ENCODE measurements at regions not wholly inside any gene's neighbourhood (a gene's known extent, or its start where the extent isn't known, plus 50 kb on each side); places are given as distances from the start of the nearest gene placed in this dataset.
A peak's percentile ranks its signal among the peaks of the same experiment; 100 is the strongest.

DNA sequence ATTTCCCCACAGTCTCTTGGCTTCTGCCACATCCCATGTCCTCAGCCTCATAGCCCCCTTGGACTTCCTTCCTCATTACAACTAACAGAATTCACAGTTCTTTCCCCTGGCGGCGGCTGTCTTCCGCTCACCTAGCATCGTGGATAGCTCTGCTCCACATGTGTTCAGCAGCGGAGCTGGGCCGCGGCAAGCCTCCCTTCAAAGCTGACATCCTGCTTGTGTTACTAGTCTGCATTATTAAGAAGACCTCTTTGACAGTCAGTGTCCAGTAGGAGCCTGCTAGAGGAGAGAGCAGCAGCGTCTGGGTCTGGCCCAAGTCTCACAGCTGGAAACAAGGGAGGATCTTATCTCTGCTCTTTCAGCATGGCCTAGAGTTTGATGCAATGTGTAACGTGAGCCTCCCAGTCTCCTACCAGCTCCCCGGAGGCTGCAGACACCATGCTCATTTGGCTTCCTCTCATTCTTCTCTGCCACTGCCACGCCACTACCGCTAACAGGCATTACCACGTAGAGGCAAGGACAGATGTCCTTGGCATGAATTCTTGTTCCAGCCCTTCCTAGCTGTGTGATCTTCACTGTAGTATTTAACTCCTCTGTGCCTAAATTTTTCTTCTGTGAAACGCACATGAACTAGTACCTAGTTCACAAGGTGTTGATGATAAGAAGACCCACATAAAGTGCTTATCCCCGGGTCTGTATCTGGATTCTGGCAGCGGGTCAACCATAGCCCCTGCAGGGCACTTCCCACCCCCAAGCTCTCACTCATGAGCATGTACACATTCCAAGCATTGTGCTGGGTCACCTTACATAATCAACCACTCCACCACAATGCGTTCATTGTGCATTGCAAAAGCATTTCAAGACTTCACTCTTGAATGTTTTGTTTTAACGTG lies 107.1 kb upstream of the BACH2 start:
- no peak for DNase-seq (ENCODE audit: low spot score)

- DNase-seq (ENCODE audit: low spot score), result no peak
These were observed 106.2 kb upstream of the BACH2 start for GRCh38 chr6:90402831-90403192.

GRCh38 chr6:90401933-90402830 lies 105.5 kb upstream of the BACH2 start:
- no peak for DNase-seq (ENCODE audit: low spot score)

- DNase-seq (ENCODE audit: low spot score), result no peak
These were observed 103.3 kb upstream of the BACH2 start for GRCh38 chr6:90399970-90400369.

GRCh38 chr6:90397929-90398674 lies 101.5 kb upstream of the BACH2 start:
- no peak for DNase-seq (ENCODE audit: low spot score)

- DNase-seq (ENCODE audit: low spot score), result no peak
These were observed 100.4 kb upstream of the BACH2 start for GRCh38 chr6:90397047-90397446.

DNA sequence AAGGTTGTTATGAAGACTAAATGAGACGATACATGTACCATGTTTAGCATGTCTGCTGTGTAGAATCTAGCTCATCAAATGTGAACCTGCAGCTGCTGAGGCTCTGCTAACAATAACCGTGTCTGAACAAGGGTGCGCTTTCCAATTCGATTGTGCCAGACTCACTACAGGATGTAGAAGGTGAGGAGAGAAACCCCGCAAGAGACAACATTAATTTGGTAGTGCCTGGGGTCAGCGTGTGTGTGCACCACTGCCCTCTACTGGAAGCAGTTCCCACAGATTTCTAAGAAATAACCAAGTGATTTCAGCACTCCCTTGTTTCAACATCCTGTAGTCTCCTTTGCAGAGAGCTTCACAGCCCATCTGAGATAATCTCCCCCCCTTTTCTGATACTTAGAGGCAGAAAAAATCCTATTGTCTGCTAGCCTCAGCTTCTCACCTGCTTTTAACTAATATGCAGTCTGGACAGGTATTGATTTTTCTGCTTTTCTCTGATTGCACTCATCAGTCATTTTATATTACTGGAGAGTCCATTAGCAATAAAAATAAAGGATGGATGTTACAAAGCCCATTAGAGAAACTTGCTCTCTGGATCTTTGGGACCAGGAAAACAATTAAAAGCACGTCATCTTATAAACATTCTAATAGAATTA lies 96.7 kb upstream of the BACH2 start:
- DNase-seq (ENCODE audit: low spot score), result peak; percentile 40

GRCh38 chr6:90390379-90390778 lies 93.7 kb upstream of the BACH2 start:
- no peak for DNase-seq (ENCODE audit: low spot score)

GRCh38 chr6:90388395-90388794 lies 91.8 kb upstream of the BACH2 start:
- DNase-seq (ENCODE audit: low spot score), result no peak

DNA sequence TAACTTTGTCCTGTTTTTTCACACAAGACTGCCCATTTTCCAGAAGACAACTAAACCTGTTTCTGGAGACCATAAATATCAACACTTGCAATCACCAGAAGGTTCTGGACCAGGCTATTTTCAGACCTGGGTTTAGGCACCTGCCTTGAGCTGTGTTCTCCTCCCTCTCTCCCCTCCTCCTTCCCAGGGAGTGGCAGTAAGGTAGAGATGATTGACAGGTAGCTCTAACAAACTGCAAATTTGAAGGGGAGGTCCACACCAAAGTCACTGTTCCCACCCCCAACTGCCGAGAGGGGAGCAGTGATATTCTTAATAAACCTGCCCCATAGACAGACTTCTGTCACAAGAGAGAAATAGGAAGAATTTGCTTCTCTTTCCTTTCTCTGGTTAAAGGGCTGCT lies 91.2 kb upstream of the BACH2 start:
- no peak for DNase-seq (ENCODE audit: low spot score)

DNA sequence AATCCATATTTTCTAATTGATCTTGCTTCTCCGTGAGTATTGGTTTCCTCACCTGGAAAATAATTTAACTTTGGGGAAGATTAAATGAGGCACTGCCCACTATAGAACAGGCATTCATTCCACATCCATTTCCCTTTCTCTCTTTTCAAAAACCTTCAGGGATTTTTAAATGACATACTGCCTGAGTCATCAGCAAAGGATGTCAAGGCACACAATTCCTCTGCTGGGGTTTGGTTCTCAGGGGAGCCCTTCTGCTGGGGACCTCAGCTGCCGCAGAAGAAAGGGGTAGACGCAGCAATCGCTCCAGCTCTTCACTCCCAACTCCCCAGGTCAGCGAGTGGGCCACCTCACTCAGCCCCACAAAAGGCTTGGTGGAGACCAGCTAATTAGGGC lies 90.7 kb upstream of the BACH2 start:
- DNase-seq (ENCODE audit: low spot score), result no peak

- no peak for DNase-seq (ENCODE audit: low spot score)
These were observed 90.0 kb upstream of the BACH2 start for GRCh38 chr6:90386399-90387382.

DNA sequence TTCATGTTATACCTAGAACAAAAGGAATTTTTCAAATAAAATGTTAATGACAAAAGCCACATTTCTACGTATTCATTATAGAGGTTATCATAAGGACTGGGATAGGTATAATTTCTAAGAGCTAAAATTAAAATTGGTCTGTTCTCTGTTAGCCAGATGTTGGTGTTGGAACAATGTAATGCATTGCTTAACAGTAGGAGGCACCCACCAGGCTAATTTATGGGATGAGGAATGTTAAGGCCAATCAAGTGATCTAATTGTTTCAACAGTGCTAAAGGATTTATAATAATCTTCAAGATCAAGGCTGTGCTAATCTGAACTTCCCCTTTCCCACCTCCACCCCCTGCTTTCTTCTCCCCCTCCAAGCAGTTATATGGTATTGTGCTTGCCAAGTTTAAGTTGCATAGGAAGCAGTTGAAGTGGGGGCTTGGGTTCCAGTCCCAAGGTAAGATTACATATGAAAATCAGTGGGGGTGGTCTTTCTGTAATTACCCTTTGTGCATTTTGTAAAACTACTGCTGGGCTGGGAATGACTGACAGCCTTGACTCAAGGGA lies 89.2 kb upstream of the BACH2 start:
- DNase-seq (ENCODE audit: low spot score), result no peak

- no peak for DNase-seq (ENCODE audit: low spot score)
These were observed 88.1 kb upstream of the BACH2 start for GRCh38 chr6:90384720-90385119.

DNA sequence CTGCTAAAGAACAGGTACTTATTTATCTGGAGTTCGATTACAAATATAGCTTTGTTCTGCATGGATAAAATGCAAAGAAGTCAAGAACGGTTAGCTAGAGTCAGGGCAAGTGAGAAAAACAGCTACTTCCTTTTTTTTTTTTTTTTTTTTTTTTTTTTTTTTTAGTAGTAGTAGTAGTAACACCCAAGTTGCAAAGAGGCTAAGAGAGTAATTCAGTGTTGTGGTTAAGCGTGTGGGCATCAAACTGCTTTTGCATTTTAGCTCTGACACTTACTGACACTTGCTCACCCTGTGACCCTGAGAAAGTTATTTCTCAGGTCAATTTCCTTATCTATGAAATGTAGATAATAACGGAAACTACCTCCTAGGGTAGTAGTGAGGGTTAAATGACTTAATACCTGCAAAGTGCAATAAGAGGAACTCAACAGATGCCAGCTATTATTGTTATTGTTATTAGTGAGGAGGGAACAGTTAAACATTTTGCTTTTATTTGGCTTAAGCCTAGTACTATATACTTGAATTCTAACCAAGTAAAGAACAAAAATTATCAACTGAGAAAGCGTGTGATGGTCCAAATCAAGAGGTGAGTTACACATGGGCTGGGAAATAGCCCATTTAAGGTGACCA lies 86.7 kb upstream of the BACH2 start:
- no peak for DNase-seq (ENCODE audit: low spot score)

DNA sequence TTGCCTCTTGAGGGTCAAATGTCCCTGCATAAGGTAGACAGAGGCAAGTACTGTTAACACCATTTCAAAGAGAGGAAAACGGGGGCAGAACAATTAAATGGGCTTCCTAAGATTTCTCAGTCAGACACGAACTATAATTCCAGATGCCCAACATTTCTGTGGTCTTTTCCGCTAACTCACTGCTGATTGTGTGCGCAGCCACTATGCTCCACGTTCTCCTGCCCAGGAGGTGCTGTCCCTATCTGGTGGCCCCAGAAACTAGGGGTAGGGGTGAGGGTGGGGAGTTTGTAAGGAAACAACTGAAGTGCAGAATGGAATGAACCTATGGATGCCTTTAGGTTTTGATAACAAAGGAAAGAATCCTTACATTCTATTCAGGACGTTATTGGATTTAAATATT lies 86.1 kb upstream of the BACH2 start:
- DNase-seq (ENCODE audit: low spot score), result no peak

DNA sequence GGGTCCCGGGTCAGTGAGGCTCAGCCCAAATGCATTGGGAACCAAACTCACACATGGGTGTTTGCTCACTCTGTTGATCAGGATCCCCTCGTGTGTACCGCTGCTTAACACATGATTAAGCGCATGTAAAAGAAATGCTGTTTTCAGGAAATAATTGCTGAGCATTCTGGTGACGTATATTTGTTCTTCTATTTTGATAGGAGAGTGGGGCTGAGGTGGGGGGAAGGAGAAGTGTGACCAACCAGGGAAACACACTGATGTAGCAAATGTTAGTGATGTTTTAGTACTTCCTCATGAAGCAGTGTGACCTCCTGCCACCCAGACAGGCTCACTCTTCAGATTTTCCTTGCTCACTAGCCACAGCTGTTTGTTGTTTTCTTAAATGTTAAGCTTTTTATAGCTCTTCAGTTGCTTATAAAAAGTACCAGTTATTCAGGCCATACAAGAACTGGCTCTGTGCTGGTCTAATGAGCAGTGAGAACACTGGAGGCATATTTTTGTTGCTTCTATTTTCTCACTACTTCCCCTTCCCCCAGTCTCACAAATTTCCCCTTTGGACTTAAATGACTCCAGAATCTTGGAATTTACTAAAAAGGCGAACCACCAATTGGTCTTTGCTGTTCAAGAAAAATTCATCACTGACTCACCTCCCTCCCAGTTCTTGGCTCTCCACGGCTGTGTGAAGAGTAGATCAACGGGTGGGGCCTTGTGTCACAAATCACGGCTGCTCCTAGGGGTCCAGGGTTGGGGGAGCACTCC lies 79.2 kb upstream of the BACH2 start:
- no peak for DNase-seq (ENCODE audit: low spot score)

GRCh38 chr6:90374201-90374600 lies 77.6 kb upstream of the BACH2 start:
- DNase-seq (ENCODE audit: low spot score), result no peak

- DNase-seq (ENCODE audit: low spot score), result no peak
These were observed 76.2 kb upstream of the BACH2 start for GRCh38 chr6:90372885-90373284.
